NCI-H1048 (cell line): ENCODE measurements at regions not wholly inside any gene's neighbourhood (a gene's known extent, or its start where the extent isn't known, plus 50 kb on each side); places are given as distances from the start of the nearest gene placed in this dataset.
"Not testable (repeated sequence)": the region's sequence is repeated elsewhere in the genome, so short reads cannot be mapped to it uniquely, and the experiment has no call there.

Experiments used
- DNase-seq: peaks from one replicate; lab custom pipeline; 2025; lab: John Stamatoyannopoulos, UW

DNA sequence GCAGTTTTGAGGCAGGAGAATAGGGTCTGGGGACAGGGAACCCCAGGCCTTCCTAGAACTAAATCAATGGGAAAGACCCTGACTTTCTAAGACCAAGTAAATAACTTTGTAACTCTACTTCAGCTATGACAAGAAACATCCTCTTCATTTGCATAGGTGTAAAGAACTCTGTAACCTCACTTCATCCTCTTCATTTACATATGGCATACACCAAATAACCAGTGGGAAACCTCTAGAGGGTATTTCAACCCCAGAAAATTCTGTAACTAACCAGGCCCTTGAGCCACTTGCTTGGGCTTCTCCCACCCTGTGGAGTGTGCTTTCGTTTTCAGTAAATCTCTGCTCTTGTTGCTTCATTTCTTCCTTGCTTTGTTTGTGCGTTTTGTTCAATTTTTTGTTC is 495.6 kb downstream of the SIPA1L2 start:
- no peak for DNase-seq

DNA sequence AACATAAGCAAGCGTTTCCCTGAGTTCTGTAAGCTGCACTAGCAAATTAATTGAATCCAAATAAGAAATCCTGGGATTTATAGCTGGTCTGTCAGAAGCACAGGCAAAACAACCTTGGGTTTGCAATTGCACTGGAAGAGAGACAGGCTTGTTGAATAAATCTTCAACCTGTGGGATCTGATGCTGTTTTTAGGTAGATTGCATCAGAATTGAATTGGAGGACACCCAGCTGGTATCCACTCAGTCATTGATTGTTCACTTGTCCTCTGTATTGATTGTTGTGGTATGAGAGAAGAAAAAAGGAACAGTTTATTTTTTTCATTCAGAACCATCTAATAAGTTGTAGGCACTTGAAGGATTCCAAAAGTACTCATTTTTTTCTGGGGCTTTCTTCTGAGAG is 497.4 kb downstream of the SIPA1L2 start:
- DNase-seq: no peak

- no peak for DNase-seq
These were observed 498.1 kb downstream of the SIPA1L2 start for GRCh38 chr1:232131715-232132391.

- no peak for DNase-seq
These were observed 499.0 kb downstream of the SIPA1L2 start for GRCh38 chr1:232130815-232131480.

- DNase-seq: no peak
These were observed 500.6 kb downstream of the DISC1 start for GRCh38 chr1:232127190-232127589.

- DNase-seq: no peak
These were observed 497.4 kb downstream of the DISC1 start for GRCh38 chr1:232123775-232124659.

DNA sequence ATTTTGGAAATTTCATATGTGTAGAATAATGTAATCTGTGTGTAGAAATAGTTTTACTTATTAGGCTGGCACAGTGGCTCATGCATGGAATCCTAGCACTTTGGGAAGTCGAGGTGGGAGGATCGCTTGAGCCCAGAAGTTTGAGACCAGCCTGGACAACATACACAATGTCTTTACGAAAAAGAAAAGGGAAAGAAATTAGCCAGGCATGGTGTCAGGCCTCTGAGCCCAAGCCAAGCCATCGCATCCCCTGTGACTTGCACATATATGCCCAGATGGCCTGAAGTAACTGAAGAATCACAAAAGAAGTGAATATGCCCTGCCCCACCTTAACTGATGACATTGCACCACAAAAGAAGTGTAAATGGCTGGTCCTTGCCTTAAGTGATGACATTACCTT is 491.3 kb downstream of the DISC1 start:
- not testable (repeated sequence) for DNase-seq

GRCh38 chr1:232114985-232115384 is 488.4 kb downstream of the DISC1 start:
- no peak for DNase-seq

DNA sequence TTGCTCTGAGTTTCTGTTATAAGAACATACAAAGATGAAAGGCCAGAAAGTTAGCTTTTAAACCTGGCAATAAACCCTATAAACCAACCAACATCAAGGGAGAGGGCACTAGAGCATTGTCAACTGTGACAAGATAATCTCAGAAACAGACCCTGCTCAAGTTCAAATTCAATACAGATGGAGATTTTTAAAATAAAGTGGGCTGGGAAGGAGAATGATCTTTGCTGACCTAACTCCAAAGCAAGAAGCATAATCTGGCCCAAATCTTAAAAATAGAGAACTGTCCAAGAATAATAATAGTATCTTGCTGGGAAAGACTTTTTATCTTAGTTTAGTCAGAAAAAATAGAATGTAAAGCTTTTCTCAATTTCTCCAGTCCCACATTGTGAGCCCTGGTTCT is 485.5 kb downstream of the DISC1 start:
- DNase-seq: no peak

GRCh38 chr1:232111611-232112010 is 485.0 kb downstream of the DISC1 start:
- DNase-seq: no peak

GRCh38 chr1:232110281-232111090 is 483.9 kb downstream of the DISC1 start:
- DNase-seq: no peak

- DNase-seq: no peak
These were observed 482.8 kb downstream of the DISC1 start for GRCh38 chr1:232109391-232109790.

DNA sequence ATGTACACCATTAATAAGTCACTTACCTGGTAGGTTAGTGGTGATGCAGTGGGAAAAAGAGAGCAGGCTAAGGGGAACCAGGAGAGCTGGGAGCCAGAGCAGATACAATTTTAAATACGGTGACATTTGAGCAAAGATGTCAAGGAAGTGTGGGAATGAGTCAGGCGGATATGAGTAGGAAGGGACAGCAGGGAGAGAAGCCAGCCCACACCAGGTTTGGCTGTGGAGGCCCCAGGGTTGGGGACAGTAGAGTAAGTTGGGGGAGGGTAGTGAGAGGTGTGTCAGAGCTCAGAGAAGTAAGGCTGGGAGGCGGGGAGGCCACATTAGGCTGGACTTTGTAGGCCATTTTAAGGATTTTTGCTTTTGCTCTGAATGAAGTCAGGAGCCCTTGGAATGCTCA is 482.0 kb downstream of the DISC1 start:
- DNase-seq: no peak

- no peak for DNase-seq
These were observed 479.8 kb downstream of the DISC1 start for GRCh38 chr1:232106415-232106814.

DNA sequence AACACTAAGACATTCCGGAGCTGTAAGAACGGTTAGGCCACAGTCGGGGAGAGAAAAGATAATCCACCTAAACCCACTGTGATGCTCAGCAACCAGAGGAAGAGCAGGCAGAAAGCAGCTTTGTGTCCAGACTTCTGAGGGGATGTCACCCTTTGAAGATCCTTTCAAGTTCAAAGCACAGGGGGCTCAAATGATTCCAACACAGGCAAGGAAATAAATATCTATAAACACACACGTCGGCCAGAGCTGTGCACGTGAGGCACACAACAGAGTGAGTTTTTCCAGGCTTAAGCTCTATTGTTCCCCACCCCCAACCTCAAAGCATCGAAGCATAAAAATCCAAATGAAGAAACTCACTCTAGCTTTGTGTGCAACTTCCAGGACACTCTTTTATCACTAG is 479.0 kb downstream of the DISC1 start:
- no peak for DNase-seq

DNA sequence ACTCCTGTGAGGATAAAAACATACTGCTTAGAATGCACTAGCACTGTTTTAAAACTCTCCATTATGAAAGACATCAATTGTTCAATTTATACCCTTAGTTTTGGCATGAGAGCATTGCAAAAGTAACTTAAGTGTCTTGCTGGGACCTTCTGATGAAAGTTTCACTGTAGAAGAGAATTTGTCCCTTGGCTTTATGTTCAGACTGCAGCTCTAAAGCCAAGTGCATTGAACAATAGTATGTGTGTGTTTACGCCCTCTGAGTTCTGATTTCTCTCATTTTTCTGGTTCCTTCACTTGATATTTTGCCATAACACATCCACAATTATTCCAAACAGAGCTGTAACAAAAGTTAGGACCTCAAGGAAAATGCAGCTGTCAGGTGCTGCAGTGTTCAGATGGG is 474.6 kb downstream of the DISC1 start:
- DNase-seq: no peak

- DNase-seq: no peak
These were observed 470.2 kb downstream of the DISC1 start for GRCh38 chr1:232096751-232097150.
